ENCODE measurements at regions not wholly inside any gene's neighbourhood (a gene's known extent, or its start where the extent isn't known, plus 50 kb on each side); places are given as distances from the start of the nearest gene placed in this dataset.

DNA sequence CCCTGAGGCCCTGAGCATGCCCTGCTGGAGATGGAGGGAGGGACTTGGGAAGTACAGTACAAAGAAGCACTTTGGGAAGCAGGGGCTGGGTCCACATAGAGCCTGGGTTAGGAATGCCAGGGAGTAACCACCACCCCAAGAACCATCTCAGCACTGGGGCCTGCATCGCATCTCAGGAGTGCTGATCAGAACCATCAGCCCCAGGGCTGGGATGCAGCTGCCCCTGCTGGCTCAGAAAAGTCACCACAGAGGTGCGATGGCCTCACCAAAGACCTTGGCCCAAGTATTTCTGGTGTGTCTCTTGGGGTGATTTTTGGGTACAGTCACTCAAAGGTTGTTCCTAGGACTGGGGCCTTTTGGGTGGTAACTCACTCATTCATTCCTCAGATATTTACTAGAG lies 236.8 kb upstream of the MVB12B start:
- TF ChIP-seq JUND (IDR thresholded peaks at IDR 0.05) (no peak), HNF4G (IDR thresholded peaks at IDR 0.05) (no peak), FOXA1 (IDR thresholded peaks at IDR 0.05) (no peak), GABPA (IDR thresholded peaks at IDR 0.05 in 1 of 2, conservative IDR thresholded peaks at IDR 0.05 in 1 of 2) (no peak), YY1 (IDR thresholded peaks at IDR 0.05) (no peak), RXRA (IDR thresholded peaks at IDR 0.05) (no peak), RAD21 (IDR thresholded peaks at IDR 0.05) (no peak)
- TF ChIP-seq, protein P1, sequence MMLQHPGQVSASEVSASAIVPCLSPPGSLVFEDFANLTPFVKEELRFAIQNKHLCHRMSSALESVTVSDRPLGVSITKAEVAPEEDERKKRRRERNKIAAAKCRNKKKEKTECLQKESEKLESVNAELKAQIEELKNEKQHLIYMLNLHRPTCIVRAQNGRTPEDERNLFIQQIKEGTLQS (IDR thresholded peaks at IDR 0.05): no peak
- TF ChIP-seq, protein P2, sequence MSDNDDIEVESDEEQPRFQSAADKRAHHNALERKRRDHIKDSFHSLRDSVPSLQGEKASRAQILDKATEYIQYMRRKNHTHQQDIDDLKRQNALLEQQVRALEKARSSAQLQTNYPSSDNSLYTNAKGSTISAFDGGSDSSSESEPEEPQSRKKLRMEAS (IDR thresholded peaks at IDR 0.05): no peak
- H3K27ac ChIP-seq (ENCODE audit: low read depth in 1 of 2, low read length in 2 of 2): no peak overlapping the region
- H3K4me1 ChIP-seq (ENCODE audit: control insufficient read depth in 4 of 4, insufficient read depth in 4 of 4, low read length in 3 of 4): no peaks in the 10 kb centered on the region
- no peak overlapping the region for H3K4me3 ChIP-seq (ENCODE audit: low read depth in 1 of 3, low read length in 3 of 3)
- 84% methylated on average over 2 of the region's 2 CpGs for WGBS
- H3K27me3 ChIP-seq (ENCODE audit: control insufficient read depth in 4 of 4, insufficient read depth in 4 of 4, low read length in 3 of 4): no peaks in the 10 kb centered on the region
- H3K36me3 ChIP-seq (ENCODE audit: control insufficient read depth in 4 of 4, insufficient read depth in 3 of 4, low read depth in 1 of 4, low read length in 3 of 4): no peaks in the 10 kb centered on the region
- DNase-seq (ENCODE audit: low spot score): no peak
- H3K9me3 ChIP-seq (ENCODE audit: control insufficient read depth in 4 of 4, low read length in 3 of 4): no peaks in the 10 kb centered on the region
- H3K9ac ChIP-seq (ENCODE audit: low read depth in 1 of 2, low read length in 2 of 2): no peak overlapping the region

DNA sequence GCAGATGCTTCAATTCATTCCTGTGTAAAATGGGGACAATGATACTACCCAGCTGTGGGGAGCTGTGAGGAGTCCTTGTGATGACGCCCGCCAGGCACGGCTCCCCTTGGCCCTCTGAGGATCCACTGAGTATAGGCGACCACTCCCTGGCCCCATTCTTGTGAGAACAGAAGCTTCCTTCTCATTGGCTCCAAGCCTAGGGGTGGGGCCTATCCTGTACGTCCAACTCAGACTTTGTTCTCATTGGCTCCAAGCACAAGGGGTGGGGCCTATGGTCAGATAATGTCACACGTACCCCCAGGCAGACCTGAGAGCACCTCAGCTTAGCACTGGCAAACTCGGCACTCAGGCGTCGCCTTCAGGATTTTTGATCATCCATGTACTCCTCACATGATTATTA lies 232.9 kb upstream of the MVB12B start:
- peaks cover 0 to 3% (median 0%) of the 10 kb centered on the region in 4 donors for H3K9me3 ChIP-seq (ENCODE audit: control insufficient read depth in 4 of 4, low read length in 3 of 4)
- no peaks in the 10 kb centered on the region for H3K4me1 ChIP-seq (ENCODE audit: control insufficient read depth in 4 of 4, insufficient read depth in 4 of 4, low read length in 3 of 4)
- no peak overlapping the region for H3K9ac ChIP-seq (ENCODE audit: low read depth in 1 of 2, low read length in 2 of 2)
- no peak for DNase-seq (ENCODE audit: low spot score)
- H3K27me3 ChIP-seq (ENCODE audit: control insufficient read depth in 4 of 4, insufficient read depth in 4 of 4, low read length in 3 of 4): no peaks in the 10 kb centered on the region
- WGBS: 83% methylated on average over 9 of the region's 9 CpGs
- no peak overlapping the region for H3K27ac ChIP-seq (ENCODE audit: low read depth in 1 of 2, low read length in 2 of 2)
- no peak overlapping the region for H3K4me3 ChIP-seq (ENCODE audit: low read depth in 1 of 3, low read length in 3 of 3)
- TF ChIP-seq, protein P3, sequence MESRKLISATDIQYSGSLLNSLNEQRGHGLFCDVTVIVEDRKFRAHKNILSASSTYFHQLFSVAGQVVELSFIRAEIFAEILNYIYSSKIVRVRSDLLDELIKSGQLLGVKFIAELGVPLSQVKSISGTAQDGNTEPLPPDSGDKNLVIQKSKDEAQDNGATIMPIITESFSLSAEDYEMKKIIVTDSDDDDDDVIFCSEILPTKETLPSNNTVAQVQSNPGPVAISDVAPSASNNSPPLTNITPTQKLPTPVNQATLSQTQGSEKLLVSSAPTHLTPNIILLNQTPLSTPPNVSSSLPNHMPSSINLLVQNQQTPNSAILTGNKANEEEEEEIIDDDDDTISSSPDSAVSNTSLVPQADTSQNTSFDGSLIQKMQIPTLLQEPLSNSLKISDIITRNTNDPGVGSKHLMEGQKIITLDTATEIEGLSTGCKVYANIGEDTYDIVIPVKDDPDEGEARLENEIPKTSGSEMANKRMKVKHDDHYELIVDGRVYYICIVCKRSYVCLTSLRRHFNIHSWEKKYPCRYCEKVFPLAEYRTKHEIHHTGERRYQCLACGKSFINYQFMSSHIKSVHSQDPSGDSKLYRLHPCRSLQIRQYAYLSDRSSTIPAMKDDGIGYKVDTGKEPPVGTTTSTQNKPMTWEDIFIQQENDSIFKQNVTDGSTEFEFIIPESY (IDR thresholded peaks at IDR 0.05): no peak
- TF ChIP-seq TAF1 (conservative IDR thresholded peaks at IDR 0.05): no peak
- no peak for TF ChIP-seq NR2F2 (IDR thresholded peaks at IDR 0.05)
- TF ChIP-seq HNF4G (IDR thresholded peaks at IDR 0.05): no peak
- TF ChIP-seq, protein P1 (IDR thresholded peaks at IDR 0.05): no peak
- TF ChIP-seq, protein P4, sequence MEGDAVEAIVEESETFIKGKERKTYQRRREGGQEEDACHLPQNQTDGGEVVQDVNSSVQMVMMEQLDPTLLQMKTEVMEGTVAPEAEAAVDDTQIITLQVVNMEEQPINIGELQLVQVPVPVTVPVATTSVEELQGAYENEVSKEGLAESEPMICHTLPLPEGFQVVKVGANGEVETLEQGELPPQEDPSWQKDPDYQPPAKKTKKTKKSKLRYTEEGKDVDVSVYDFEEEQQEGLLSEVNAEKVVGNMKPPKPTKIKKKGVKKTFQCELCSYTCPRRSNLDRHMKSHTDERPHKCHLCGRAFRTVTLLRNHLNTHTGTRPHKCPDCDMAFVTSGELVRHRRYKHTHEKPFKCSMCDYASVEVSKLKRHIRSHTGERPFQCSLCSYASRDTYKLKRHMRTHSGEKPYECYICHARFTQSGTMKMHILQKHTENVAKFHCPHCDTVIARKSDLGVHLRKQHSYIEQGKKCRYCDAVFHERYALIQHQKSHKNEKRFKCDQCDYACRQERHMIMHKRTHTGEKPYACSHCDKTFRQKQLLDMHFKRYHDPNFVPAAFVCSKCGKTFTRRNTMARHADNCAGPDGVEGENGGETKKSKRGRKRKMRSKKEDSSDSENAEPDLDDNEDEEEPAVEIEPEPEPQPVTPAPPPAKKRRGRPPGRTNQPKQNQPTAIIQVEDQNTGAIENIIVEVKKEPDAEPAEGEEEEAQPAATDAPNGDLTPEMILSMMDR (IDR thresholded peaks at IDR 0.05; ENCODE audit: low read depth, low read length, missing input control): no peak
- no peak for TF ChIP-seq GABPA (IDR thresholded peaks at IDR 0.05 in 1 of 2, conservative IDR thresholded peaks at IDR 0.05 in 1 of 2)
- TF ChIP-seq FOXA1 (IDR thresholded peaks at IDR 0.05): no peak
- TF ChIP-seq FOXA2 (IDR thresholded peaks at IDR 0.05): no peak
- no peaks in the 10 kb centered on the region for H3K36me3 ChIP-seq (ENCODE audit: control insufficient read depth in 4 of 4, insufficient read depth in 3 of 4, low read depth in 1 of 4, low read length in 3 of 4)
